ENCODE measurements at regions not wholly inside any gene's neighbourhood (a gene's known extent, or its start where the extent isn't known, plus 50 kb on each side); places are given as distances from the start of the nearest gene placed in this dataset.

DNA sequence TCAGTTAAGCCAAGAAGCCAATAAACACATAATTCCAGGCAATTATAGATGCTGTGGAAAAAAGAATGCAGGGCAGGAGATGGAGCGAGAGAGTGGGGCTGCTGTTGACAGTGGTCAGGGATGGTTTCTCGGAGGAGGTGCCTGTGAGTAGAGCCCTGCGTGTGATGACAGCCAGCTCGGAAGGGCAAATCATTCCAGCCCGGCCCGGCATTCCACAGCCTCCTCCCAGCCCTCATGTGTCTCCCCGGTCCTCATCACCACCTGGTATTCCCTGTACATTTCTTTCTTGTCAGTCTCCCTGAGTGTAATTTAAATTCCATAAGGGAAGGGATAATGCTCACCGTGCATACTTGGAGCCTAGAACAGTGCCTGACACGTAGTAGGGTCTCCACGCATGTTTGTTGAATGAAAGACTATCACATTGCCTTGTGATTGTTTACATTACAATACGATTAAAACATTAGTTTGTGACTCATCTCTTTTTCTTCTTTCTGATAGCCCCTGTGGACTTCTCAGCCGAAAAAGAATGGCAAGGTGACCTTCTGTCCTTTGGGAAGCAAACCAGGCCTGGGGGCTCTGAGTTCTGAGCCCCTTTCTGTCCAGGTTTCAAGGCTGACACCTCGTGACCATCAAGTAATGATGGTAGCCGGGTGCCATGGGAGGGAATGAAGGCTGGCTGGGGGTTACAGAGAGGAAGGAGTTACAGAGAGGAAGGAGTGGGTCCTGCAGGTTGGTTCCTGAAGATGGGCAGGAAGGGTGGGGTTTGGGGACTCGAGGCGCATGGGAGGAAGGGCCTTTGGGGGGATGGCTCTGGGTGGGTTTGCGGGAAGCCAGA is 379.5 kb upstream of the SULF2 start:
- ATAC-seq: no peak
- TF ChIP-seq CTCF (IDR thresholded peaks at IDR 0.05): no peak
- Histone ChIP-seq H3K36me3 (no peaks in the 10 kb centered on the region), H3K4me3 (no peak overlapping the region), H3K27me3 (peaks cover 0 to 12% of the 10 kb centered on the region in 2 donors), H3K9me3 (no peaks in the 10 kb centered on the region), H3K4me1 (no peaks in the 10 kb centered on the region), H3K27ac (no peak overlapping the region)
- intact Hi-C loops (cut with DNase I): no loop called here
- DNase-seq: no peak

- DNase-seq (no peak), ATAC-seq (no peak)
- Histone ChIP-seq H3K9me3 (no peaks in the 10 kb centered on the region), H3K27ac (no peak overlapping the region), H3K4me1 (no peaks in the 10 kb centered on the region), H3K36me3 (no peaks in the 10 kb centered on the region), H3K4me3 (no peak overlapping the region), H3K27me3 (peaks cover 0 to 12% of the 10 kb centered on the region in 2 donors)
- no peak for TF ChIP-seq CTCF (IDR thresholded peaks at IDR 0.05)
- intact Hi-C loops (cut with DNase I): no loop called here
Measured at GRCh38 chr20:48164034-48164433, 378.8 kb upstream of the SULF2 start.

DNA sequence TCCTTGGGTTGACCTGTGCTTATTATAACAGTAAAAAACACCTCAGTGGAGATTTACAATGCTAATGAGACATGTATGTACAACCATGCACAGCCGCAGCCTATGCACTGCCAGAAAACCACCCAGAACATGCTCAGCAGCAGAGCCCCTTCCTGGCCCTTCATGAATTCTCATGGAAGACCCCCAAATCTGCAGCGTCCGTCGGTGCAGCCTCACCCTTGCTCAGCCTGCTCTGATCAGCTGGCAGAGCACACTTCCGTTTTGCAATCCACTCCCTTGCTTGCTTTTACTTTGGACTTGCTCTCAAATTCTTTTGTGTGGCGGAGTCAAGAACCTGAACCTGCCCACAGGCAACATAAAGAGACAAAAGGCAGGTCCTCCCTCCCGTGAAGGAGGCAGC is 378.2 kb upstream of the SULF2 start:
- Histone ChIP-seq H3K9me3 (no peaks in the 10 kb centered on the region), H3K36me3 (no peaks in the 10 kb centered on the region), H3K4me1 (no peaks in the 10 kb centered on the region), H3K27ac (no peak overlapping the region), H3K27me3 (peaks cover 0 to 12% of the 10 kb centered on the region in 2 donors), H3K4me3 (no peak overlapping the region)
- no peak for DNase-seq
- TF ChIP-seq CTCF (IDR thresholded peaks at IDR 0.05): no peak
- intact Hi-C loops (cut with DNase I): no loop called here
- no peak for ATAC-seq

- peaks cover 0 to 12% of the 10 kb centered on the region in 2 donors for H3K27me3 ChIP-seq
- ATAC-seq (no peak), DNase-seq (no peak)
- H3K27ac ChIP-seq: no peak overlapping the region
- TF ChIP-seq CTCF (IDR thresholded peaks at IDR 0.05): no peak
- H3K4me1 ChIP-seq: no peaks in the 10 kb centered on the region
- no peaks in the 10 kb centered on the region for H3K36me3 ChIP-seq
- H3K9me3 ChIP-seq: no peaks in the 10 kb centered on the region
- no peak overlapping the region for H3K4me3 ChIP-seq
- intact Hi-C loops (cut with DNase I): no loop called here
Measured at GRCh38 chr20:48162621-48163020, 377.3 kb upstream of the SULF2 start.

GRCh38 chr20:48159145-48160008 is 374.1 kb upstream of the SULF2 start:
- DNase-seq (no peak), ATAC-seq (no peak)
- Histone ChIP-seq H3K36me3 (no peaks in the 10 kb centered on the region), H3K27ac (no peak overlapping the region), H3K27me3 (peaks cover 0 to 4% of the 10 kb centered on the region in 2 donors), H3K4me3 (no peak overlapping the region), H3K9me3 (peaks cover 0 to 13% of the 10 kb centered on the region in 2 donors), H3K4me1 (no peaks in the 10 kb centered on the region)
- intact Hi-C loops (cut with DNase I): no loop called here
- TF ChIP-seq CTCF (IDR thresholded peaks at IDR 0.05): no peak
